Forelimb muscle (tissue), 1 donor: ENCODE measurements at regions not wholly inside any gene's neighbourhood (a gene's known extent, or its start where the extent isn't known, plus 50 kb on each side); places are given as distances from the start of the nearest gene placed in this dataset.
"Not testable (repeated sequence)": the region's sequence is repeated elsewhere in the genome, so short reads cannot be mapped to it uniquely, and the experiment has no call there.

ENCODE experiments used
- DNase-seq: peaks from one replicate; pipeline ENCODE4 v3.0.0-alpha.2; 2013; ENCODE audit warnings: low read depth

DNA sequence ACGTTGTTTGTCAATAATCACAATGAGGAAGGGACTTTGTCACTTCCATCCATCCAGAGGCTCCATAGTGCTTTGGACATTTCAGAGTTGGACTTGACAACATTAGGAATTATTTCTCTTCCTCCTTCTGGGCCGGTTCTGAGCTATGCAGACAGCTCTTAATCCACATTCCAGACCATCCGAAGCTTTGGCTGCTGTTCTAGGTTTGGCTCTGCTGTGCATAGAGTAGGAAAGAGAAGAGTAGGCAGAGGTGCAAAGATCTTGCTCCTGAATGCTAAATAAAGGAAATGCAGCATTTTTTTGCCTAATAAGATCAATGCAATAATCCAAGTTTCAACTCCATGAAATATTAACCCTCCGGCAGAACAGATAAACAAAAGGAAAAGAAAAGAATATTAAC is 216.3 kb upstream of the PRNP start:
- DNase-seq: no peak

- DNase-seq: no peak
Observed at GRCh38 chr20:4468114-4468513, 218.1 kb upstream of the PRNP start.

- no peak for DNase-seq
Observed at GRCh38 chr20:4465855-4466545, 216.9 kb upstream of the ADRA1D start.

- DNase-seq: no peak
Observed at GRCh38 chr20:4465212-4465611, 216.1 kb upstream of the ADRA1D start.

DNA sequence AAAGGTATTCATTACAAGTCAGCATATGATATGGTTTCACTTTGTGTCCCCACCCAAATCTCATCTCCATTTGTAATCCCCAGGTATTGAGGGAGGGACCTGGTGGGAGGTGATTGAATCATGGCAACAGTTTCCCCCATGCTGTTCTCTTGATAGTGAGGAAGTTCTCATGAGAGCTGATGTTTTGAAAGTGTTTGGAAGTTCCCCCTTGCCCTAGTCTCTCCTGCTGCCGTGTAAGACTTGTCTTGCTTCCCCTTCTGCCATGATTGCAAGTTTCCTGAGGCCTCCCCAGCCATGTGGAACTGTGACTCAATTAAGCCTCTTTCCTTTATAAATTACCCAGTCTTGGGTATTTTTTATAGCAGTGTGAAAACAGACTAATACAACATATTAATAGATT is 213.7 kb upstream of the ADRA1D start:
- not testable (repeated sequence) for DNase-seq

DNA sequence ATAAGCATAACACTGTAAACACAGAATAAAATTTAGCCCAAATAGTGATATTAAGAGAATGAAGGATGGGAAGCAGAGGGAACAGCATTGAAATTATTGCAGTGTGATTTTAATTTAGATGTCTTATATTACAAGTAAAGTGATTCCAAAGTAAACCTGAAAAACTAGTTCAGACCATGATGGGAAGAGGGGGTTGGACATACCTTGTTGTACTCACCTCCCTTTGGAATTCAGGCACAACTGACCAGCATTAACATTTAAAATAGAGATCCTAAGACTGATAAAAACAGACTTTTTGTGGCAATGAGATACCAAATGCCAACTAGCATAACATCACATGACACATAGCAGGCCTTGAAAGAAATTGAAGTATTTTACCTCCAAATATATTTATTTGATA is 210.0 kb upstream of the ADRA1D start:
- no peak for DNase-seq

DNA sequence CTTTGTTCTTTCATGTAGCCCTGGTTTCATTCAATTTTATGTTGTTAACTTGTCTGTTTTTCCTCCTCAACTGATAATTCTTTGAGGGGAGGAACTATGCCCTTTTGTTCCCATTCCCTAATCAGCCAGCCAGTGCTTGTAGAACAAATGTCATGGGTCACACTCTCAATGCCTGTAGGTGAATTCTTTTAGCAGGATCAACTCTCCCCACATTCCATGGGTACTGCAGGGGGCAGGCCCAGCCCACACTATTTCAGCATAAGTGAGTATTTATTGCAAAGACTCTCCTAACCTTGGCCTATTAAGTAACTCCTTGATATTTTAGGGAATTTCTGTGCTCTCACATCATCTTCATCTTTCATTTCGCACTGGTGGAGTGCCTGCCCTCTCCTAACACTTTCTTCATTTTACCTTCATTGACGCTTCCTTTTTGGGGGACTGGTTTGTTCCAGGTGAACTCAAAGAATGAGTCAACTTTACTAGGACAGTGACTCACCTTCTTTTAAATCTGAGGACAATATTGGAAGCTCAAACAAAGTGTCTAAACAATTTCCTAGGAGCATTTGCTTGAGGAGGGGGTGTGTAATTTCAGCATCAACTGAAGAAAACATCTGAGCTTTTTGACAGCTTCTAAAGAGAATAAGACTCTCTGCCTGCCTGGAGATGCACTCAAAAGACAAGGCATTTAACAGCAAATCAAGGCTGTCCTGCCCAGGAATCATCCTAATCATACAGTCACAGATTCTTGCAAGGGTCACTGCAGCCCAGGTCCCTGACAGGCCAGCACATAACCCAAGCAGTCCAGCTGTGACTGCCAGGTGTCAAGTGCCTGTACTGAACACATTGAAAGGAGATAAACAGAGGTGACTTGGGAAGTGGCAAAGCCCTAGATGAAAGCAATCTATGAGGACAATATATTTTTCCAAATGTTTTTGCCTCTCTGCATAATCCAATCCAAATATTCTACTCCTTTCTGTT is 208.8 kb upstream of the ADRA1D start:
- DNase-seq: no peak

DNA sequence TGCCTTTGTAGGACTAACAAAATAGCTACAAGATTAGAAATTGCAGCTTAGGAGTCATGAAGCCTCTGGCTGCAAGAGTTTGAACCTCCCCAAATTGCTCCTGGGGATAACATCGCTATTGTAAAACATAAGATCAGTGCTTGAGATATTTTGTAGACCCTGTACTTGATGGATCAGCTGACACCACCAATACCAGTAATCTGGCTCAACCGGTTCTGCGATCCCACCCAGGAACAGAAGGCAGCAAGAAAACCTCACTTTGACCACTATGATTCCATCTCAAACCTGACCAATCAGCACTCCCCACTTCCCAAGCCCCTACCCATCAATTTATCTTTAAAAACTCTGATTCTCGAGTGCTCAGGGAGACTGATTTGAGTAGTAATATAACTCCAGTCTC is 206.9 kb upstream of the ADRA1D start:
- no peak for DNase-seq

DNA sequence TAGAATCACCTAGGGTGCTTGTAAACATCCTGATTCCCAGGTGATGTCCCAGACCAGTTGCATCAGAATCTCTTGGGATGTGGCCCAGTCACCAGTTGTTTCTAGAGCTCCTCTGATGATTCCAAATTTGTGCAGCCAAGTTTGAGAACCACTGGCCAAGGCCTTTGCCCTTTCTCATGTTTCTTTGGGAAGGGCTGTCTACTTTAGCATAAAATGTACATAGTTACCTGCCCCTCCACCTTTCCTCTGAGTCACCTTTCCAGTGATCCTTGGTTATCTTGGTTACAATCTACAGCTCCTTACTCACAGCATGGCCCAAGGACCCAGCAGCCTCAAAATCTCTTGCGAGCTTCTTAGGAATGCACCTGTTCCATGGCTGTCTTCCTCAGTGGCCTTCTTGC is 206.2 kb upstream of the ADRA1D start:
- no peak for DNase-seq

GRCh38 chr20:4454111-4454510 is 205.0 kb upstream of the ADRA1D start:
- DNase-seq: no peak

DNA sequence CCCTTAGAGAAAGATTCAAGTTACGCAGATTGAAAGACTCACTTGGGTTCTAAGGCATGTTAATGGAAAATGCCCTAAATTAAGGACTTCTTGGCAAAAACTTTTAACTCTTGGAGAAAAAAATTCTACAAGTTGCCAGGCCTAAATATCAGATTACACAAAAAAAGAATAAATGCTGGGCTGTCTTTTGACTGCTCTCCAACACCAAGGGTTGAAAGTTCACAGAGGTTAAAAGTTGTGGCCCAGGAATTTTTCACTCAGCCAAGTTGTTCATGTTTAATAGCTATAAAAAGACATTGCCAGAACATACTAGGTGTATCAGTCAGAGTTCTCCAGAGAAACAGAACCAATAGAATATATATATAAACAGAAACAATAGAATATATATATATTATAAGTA is 204.3 kb upstream of the ADRA1D start:
- DNase-seq: no peak

GRCh38 chr20:4451487-4452081 is 202.5 kb upstream of the ADRA1D start:
- DNase-seq: no peak

- DNase-seq: no peak
Observed at GRCh38 chr20:4449957-4450715, 201.0 kb upstream of the ADRA1D start.

- no peak for DNase-seq
Observed at GRCh38 chr20:4445784-4446183, 196.7 kb upstream of the ADRA1D start.

GRCh38 chr20:4445331-4445730 is 196.2 kb upstream of the ADRA1D start:
- no peak for DNase-seq

DNA sequence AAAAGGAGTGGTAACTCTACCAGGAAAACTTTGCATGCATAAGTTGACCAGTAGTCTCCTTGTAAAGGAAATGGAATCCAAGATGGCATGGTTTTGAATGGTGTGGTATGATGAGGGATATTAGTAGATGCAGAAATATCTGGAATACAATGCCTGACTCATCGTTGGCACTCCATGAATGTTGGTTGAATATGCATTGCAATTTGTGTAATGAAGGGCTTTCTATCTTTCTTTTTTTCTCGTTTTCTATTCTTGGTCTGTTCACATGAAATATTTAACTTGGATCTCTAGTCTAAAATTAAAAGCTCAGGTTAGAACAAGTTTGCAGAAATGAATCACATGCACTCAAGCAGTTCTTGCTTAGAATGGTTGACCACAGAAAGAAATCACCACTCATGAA is 195.3 kb upstream of the ADRA1D start:
- DNase-seq: no peak

GRCh38 chr20:4443016-4443415 is 193.9 kb upstream of the ADRA1D start:
- DNase-seq: no peak

- no peak for DNase-seq
Observed at GRCh38 chr20:4441871-4442270, 192.8 kb upstream of the ADRA1D start.

DNA sequence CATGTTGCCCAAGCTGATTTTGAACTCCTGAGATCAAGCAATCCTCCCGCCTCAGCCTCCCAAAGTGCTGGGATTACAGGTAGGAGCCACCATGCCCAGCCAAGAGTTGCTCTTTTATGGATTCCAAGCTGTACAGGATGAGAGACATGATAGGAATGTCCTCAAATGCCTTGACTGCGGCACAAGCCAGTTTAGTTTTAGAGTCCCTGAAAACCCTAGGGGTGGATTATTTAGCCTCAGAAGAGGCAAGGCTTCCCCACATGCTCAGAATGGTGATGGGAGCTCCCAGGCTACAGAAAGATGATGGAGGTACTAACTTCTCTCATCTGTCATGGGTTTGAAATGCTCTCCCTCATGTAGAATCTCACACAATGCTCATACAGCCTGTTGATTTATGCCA is 192.1 kb upstream of the ADRA1D start:
- no peak for DNase-seq

DNA sequence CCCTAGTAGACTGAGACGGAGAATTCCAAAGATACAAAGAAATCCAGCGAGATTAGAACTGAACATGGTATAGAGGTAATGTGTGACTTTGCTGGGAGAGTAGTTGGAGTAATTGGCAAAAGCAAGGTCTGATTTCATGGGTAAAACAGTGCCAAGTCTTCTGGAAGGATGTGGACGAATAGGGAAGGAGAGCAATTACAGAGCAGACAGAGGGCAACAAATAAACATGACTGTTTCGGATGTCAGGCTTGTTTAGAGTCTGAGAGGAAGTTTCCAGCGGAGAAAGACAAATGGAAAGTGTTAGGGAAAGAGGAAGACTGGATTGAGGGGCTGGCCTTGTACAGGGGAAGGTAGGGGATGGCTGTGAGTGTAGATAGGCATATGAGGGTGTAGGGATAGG is 190.4 kb upstream of the ADRA1D start:
- no peak for DNase-seq

DNA sequence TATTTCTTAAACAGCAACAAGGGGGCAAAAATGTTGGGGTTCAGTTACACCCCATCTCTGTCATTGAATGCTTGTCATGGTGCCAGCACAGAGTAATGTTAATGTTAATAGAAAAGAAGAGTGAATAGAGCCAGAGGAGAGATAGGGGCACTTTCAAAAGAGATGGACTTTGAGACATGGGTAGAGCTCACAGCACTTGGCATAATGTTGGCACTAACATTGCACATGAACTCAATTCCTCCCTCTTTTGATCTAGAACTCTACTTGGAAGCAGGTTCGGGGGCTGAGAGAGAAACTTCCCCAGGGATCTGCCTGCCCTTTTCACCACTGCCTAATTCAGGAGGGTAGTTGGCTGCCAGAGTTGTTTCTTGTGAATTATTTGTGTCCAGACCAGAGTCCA is 188.0 kb upstream of the ADRA1D start:
- DNase-seq: no peak
